ENCODE measurements at regions not wholly inside any gene's neighbourhood (a gene's known extent, or its start where the extent isn't known, plus 50 kb on each side); places are given as distances from the start of the nearest gene placed in this dataset.

DNA sequence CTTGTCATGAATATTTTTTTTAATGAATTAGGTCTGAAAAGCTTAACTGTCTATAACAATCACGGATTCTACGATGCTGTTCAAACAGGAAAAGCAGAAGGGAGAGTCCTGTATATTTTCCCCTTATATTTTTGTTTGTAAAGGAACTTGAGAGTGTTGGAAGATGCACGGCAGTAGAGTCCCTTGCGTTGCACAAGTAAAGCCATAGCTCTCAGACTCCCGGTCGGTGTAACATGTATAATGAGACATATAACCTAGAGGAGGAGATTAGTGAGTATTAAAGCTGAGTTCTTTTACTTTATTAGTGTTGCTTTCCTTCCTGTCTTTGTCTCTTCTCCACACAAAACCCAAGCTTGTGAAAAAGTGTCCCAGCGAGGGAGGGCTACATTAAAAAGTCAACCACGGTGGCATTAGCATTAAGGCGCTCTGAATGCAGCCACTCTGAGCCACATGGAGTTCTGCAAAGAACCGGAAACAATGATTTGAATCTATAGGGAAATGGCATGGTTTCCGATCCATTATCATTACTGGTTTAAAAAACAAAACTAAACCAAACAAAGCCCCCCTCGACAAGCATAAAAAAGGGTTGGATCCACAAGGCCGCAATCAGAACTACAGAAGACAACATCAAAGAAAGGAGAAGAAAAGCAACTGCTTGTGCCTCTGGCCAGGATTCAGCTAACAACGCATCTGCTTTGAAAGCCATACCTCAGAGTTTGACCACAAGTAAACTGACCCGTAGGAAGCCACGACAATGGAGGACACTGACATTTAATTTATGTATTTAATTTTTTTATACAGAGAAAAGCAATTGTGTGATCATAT, 356.8 kb downstream of the LMO4 start:
- DNase-seq: no peak

DNA sequence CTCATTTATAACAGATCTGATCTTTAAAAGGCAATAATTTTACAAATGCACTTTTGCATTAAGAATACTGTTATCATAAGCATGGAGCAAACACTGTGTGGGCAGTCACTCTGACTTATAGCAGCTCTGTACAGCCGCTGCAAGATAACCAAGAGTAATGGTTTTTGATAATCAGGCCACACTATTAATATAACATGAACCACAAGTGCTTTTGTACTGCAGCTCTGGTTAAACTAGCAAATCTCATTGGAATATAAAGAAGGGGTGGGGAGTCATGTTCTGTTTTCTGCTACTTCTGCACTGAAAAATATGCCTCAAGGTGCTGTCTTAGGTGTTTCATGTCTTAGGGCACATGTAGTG, 357.4 kb downstream of the LMO4 start:
- no peak for DNase-seq

- no peak for DNase-seq
These were observed 358.0 kb downstream of the LMO4 start for GRCh38 chr1:87686671-87687070.

DNA sequence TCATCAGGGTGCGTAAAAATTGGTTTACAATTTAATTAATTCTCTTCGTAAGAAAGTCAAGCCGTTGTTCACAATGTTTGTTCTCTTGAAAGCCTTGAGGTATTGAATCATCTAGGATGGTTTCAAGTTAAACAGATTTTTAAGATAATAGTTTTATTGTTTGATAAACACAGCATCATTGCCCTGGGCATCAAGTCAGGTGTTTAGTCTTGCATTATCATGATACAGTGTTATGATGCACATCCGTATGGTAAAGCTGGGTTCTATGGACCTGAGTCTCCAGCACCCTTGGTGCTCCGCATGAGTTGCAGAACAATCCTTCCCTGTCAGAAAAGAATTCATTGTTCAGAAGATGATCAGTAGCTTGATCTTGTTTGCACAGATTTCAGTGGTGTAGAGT, 359.5 kb downstream of the LMO4 start:
- no peak for DNase-seq

DNA sequence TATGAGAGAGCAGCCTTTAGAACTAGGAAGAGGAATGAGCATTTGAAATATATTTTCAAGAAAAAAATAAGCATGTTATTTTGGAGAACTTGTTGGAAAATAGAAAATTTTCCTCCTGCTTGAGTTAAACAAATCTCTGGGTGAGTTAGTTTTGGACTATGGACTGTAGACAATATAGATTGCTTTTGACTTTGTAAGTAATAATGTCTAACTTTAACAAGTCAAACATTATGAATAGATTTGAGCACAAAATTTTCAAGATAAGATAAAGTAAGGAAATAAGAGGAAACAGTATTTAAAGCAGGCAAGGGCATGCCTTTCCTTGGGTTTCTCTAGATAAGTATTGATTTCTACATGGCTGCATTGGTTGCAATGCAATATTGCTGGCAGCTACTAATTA, 360.8 kb downstream of the LMO4 start:
- DNase-seq: no peak

DNA sequence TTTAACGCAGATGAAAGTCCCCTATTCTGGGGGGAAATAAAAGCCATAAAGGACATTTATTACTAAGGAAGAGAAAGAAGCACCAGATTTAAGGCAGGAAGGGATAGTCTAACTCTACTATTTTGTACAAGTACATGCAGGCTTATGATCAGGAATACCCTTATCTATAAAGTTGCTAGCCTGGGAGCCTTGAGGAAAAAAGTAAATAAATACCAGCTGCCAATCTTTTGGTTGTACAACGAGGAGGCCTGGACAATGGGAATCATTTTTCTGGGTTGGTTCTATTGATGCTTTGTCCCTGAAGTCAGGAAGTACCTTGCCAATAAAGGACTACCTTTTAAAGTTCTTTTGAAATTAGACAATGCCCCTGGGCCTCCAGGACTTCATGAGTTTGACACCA, 367.8 kb downstream of the LMO4 start:
- no peak for DNase-seq

DNA sequence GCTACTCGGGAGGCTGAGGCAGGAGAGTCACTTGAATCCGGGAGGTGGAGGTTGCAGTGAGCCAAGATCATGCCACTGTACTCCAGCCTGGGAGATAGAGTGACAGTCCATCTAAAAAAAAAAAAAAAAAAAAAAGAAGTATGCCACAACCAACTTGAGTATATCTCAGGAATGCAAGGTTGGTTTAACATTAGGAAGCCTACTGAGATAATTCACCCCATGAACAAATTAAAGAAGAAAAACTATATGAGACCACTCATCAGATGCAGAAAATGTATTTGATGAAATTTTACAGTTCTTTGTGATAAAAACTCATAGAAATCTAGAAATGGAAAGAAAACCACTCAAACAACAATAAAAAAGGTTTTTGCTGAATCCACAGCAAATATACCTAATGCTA, 373.8 kb downstream of the LMO4 start:
- no peak for DNase-seq

- no peak for DNase-seq
These were observed 376.6 kb downstream of the LMO4 start for GRCh38 chr1:87705233-87705632.

- DNase-seq: peak; percentile 10
These were observed 377.5 kb downstream of the LMO4 start for GRCh38 chr1:87706203-87706602.

- DNase-seq: peak; percentile 16
These were observed 378.1 kb downstream of the LMO4 start for GRCh38 chr1:87706779-87707228.

GRCh38 chr1:87707411-87707810, 378.7 kb downstream of the LMO4 start:
- no peak for DNase-seq

DNA sequence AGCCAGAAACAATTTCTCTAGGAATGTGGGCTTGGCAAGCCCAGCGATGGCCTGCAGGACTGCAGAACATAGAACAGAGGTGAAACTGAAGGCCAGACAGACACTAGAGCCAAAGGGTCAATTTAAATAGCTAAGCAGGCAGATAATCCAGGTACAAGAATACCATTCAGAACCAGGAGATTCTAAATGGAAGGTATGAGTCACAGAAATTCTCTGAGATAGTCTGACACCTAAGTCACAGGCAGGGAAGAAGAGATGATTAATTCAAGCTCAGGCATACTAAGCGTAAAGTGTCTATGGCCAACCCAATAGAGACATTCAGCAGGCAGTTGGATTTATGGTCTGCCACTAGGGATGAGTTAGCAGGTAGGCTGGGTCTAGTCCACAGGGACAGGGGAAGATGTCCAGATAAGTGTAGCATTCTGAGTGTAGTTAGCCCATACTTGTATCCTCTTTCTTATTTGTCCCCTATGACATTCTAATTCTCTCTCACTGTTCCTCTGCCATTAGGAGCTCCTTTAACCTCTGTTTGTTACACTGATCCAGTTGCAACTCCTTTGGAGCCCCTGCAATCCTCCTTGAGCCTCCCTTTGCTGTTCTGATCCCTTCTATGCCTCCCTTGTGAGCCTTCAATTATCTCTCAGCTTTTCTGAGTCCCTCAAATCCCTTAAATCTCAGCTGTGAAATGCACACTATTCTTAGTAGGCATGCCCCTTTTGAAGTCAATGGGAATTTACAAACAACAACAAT, 383.8 kb downstream of the LMO4 start:
- peak; percentile 85 for DNase-seq

DNA sequence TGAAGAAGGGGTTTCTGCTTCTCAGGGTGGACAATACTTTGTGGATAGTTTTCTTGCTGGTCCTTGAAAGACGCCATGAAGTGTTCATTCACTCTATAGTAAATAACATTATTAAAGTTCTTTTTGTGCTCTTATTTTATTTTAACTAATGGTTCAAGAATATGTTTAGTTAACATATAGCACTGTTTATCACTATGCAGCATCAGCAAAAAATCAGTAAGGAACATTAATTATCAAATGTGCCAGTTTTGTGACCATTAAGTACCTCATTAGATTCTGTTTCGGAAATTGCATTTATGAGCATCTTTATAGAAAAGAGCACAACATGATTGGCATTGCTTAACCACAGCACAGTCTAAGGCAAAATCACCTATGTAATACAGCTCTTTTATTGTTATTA, 385.6 kb downstream of the LMO4 start:
- no peak for DNase-seq

GRCh38 chr1:87715052-87715451, 386.4 kb downstream of the LMO4 start:
- no peak for DNase-seq

GRCh38 chr1:87715471-87715870, 386.8 kb downstream of the LMO4 start:
- no peak for DNase-seq

DNA sequence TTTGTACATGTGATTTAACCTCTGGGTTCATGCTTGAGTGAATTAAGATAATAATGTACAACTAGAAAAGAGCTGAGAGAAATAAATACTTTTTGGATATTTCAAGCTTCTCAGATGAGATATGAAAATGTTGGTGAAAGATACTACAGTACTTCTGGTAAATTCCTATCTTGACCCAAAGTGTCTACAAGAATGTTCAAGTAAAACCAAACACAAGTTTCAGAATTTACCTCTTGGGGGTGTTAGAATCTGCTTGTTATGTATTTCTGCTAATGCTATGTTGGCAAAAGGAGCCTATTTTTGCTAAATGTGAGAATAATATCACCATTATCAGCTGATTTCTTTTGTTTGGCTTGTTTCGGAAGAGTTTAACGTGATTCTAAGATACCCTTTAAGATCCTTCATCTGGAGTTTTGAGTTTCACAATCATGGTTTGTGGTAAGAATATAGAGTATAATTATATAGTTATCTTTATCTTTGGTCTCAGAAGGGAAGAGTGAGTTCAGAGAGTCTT, 388.5 kb downstream of the LMO4 start:
- DNase-seq: no peak

GRCh38 chr1:87718241-87718950, 389.7 kb downstream of the LMO4 start:
- no peak for DNase-seq

- DNase-seq: no peak
These were observed 391.0 kb downstream of the LMO4 start for GRCh38 chr1:87719658-87720057.

- DNase-seq: no peak
These were observed 391.9 kb downstream of the LMO4 start for GRCh38 chr1:87720561-87720960.

GRCh38 chr1:87723193-87723592, 394.5 kb downstream of the LMO4 start:
- no peak for DNase-seq

GRCh38 chr1:87728169-87728568, 399.5 kb downstream of the LMO4 start:
- no peak for DNase-seq

- peak; percentile 52 for DNase-seq
These were observed 401.9 kb downstream of the LMO4 start for GRCh38 chr1:87730274-87731216.

All from kidney glomerular epithelial cell (primary cell).